KOPT-K1 (cell line): ENCODE measurements at regions not wholly inside any gene's neighbourhood (a gene's known extent, or its start where the extent isn't known, plus 50 kb on each side); places are given as distances from the start of the nearest gene placed in this dataset.

ENCODE experiments used
- H3K27ac ChIP-seq: fragments of 200-600 bp; sonication (generic); 2 replicates; pipeline ENCODE4 v1.5.1; 2016; ENCODE audit warnings: antibody characterized with exemption, mild to moderate bottlenecking, low read depth, low read length; ENCODE audit not compliant: poor library complexity, severe bottlenecking
- H3K36me3 ChIP-seq: fragments of 200-600 bp; sonication (generic); 2 replicates; pipeline ENCODE4 v1.5.1; 2017; ENCODE audit warnings: antibody characterized with exemption, mild to moderate bottlenecking, low read length, moderate library complexity; ENCODE audit not compliant: insufficient read depth
- H3K9me3 ChIP-seq: fragments of 200-600 bp; sonication (generic); 2 replicates; pipeline ENCODE4 v1.5.1; 2017; ENCODE audit warnings: antibody characterized with exemption, low read length, mild to moderate bottlenecking; ENCODE audit not compliant: insufficient read depth, poor library complexity, severe bottlenecking

- H3K9me3 ChIP-seq, result peaks cover 7% of the 10 kb centered on the region
- H3K36me3 ChIP-seq, result no peaks in the 10 kb centered on the region
- no peak overlapping the region for H3K27ac ChIP-seq
These were observed 280.6 kb upstream of the RTL1 start for GRCh38 chr14:101184104-101184455.

GRCh38 chr14:101184572-101184971, 281.1 kb upstream of the RTL1 start:
- H3K36me3 ChIP-seq, result no peaks in the 10 kb centered on the region
- peaks cover 7% of the 10 kb centered on the region for H3K9me3 ChIP-seq
- H3K27ac ChIP-seq, result no peak overlapping the region

- peaks cover 7% of the 10 kb centered on the region for H3K9me3 ChIP-seq
- H3K36me3 ChIP-seq, result no peaks in the 10 kb centered on the region
- H3K27ac ChIP-seq, result no peak overlapping the region
These were observed 281.7 kb upstream of the RTL1 start for GRCh38 chr14:101185073-101185835.

GRCh38 chr14:101185946-101186345, 282.4 kb upstream of the RTL1 start:
- Histone ChIP-seq H3K36me3 (no peaks in the 10 kb centered on the region), H3K9me3 (peaks cover 7% of the 10 kb centered on the region), H3K27ac (no peak overlapping the region)

- Histone ChIP-seq H3K9me3 (peaks cover 7% of the 10 kb centered on the region), H3K27ac (no peak overlapping the region), H3K36me3 (no peaks in the 10 kb centered on the region)
These were observed 283.0 kb upstream of the RTL1 start for GRCh38 chr14:101186544-101186943.

- no peaks in the 10 kb centered on the region for H3K36me3 ChIP-seq
- peaks cover 2% of the 10 kb centered on the region for H3K9me3 ChIP-seq
- H3K27ac ChIP-seq, result no peak overlapping the region
These were observed 283.7 kb upstream of the RTL1 start for GRCh38 chr14:101186992-101187815.

GRCh38 chr14:101187816-101188570, 284.5 kb upstream of the RTL1 start:
- no peak overlapping the region for H3K27ac ChIP-seq
- H3K9me3 ChIP-seq, result no peaks in the 10 kb centered on the region
- H3K36me3 ChIP-seq, result no peaks in the 10 kb centered on the region

GRCh38 chr14:101188571-101188915, 285.0 kb upstream of the RTL1 start:
- no peak overlapping the region for H3K27ac ChIP-seq

GRCh38 chr14:101189266-101189665, 285.7 kb upstream of the RTL1 start:
- H3K27ac ChIP-seq, result no peak overlapping the region

More at GRCh38 chr14:101188571-101188915, 285.0 kb upstream of the RTL1 start:
- Histone ChIP-seq H3K36me3 (no peaks in the 10 kb centered on the region), H3K9me3 (no peaks in the 10 kb centered on the region)

GRCh38 chr14:101189962-101190560, 286.5 kb upstream of the RTL1 start:
- Histone ChIP-seq H3K9me3 (no peaks in the 10 kb centered on the region), H3K36me3 (no peaks in the 10 kb centered on the region), H3K27ac (no peak overlapping the region)

More at GRCh38 chr14:101189266-101189665, 285.7 kb upstream of the RTL1 start:
- Histone ChIP-seq H3K36me3 (no peaks in the 10 kb centered on the region), H3K9me3 (no peaks in the 10 kb centered on the region)

GRCh38 chr14:101191101-101191720, 287.7 kb upstream of the RTL1 start:
- Histone ChIP-seq H3K9me3 (no peaks in the 10 kb centered on the region), H3K27ac (no peak overlapping the region), H3K36me3 (no peaks in the 10 kb centered on the region)

GRCh38 chr14:101191721-101192660, 288.5 kb upstream of the RTL1 start:
- Histone ChIP-seq H3K9me3 (no peaks in the 10 kb centered on the region), H3K36me3 (no peaks in the 10 kb centered on the region), H3K27ac (no peak overlapping the region)

- H3K9me3 ChIP-seq, result no peaks in the 10 kb centered on the region
- H3K36me3 ChIP-seq, result no peaks in the 10 kb centered on the region
- no peak overlapping the region for H3K27ac ChIP-seq
These were observed 289.1 kb upstream of the RTL1 start for GRCh38 chr14:101192661-101193000.
